ENCODE measurements at regions not wholly inside any gene's neighbourhood (a gene's known extent, or its start where the extent isn't known, plus 50 kb on each side); places are given as distances from the start of the nearest gene placed in this dataset.

- no peak for DNase-seq
These were observed 60.3 kb downstream of the AVPR1A start for GRCh38 chr12:63090716-63091115.

- DNase-seq, result no peak
These were observed 64.7 kb downstream of the AVPR1A start for GRCh38 chr12:63086149-63086915.

- no peak for DNase-seq
These were observed 65.9 kb downstream of the AVPR1A start for GRCh38 chr12:63085120-63085519.

- DNase-seq, result no peak
These were observed 66.5 kb downstream of the AVPR1A start for GRCh38 chr12:63084501-63084900.

- DNase-seq, result no peak
These were observed 68.0 kb downstream of the AVPR1A start for GRCh38 chr12:63083046-63083445.

GRCh38 chr12:63079791-63080502 is 71.1 kb downstream of the AVPR1A start:
- no peak for DNase-seq

- DNase-seq, result no peak
These were observed 72.1 kb downstream of the AVPR1A start for GRCh38 chr12:63078906-63079305.

GRCh38 chr12:63075376-63076060 is 75.5 kb downstream of the AVPR1A start:
- DNase-seq, result no peak

- DNase-seq, result no peak
These were observed 80.3 kb downstream of the AVPR1A start for GRCh38 chr12:63070709-63071108.

- DNase-seq, result no peak
These were observed 81.0 kb downstream of the AVPR1A start for GRCh38 chr12:63069860-63070617.

GRCh38 chr12:63068857-63069442 is 82.1 kb downstream of the AVPR1A start:
- DNase-seq, result peak in 1 of 2 experiments; percentile 11

GRCh38 chr12:63066782-63067181 is 84.2 kb downstream of the AVPR1A start:
- peak in 1 of 2 experiments; percentile 11 for DNase-seq

GRCh38 chr12:63066136-63066535 is 84.9 kb downstream of the AVPR1A start:
- DNase-seq, result no peak

- no peak for DNase-seq
These were observed 86.9 kb downstream of the AVPR1A start for GRCh38 chr12:63064080-63064479.

- no peak for DNase-seq
These were observed 94.4 kb downstream of the AVPR1A start for GRCh38 chr12:63056649-63057048.

GRCh38 chr12:63052696-63053095 is 98.3 kb downstream of the AVPR1A start:
- DNase-seq, result no peak

- DNase-seq, result no peak
These were observed 103.9 kb downstream of the AVPR1A start for GRCh38 chr12:63047146-63047545.

- no peak for DNase-seq
These were observed 105.8 kb downstream of the AVPR1A start for GRCh38 chr12:63045020-63045860.

GRCh38 chr12:63042646-63043045 is 107.7 kb upstream of the PPM1H start:
- no peak for DNase-seq

- no peak for DNase-seq
These were observed 106.7 kb upstream of the PPM1H start for GRCh38 chr12:63041601-63042000.

GRCh38 chr12:63040526-63041220 is 105.7 kb upstream of the PPM1H start:
- no peak for DNase-seq

Measured in NCI-H187 (cell line).